ENCODE measurements at regions not wholly inside any gene's neighbourhood (a gene's known extent, or its start where the extent isn't known, plus 50 kb on each side); places are given as distances from the start of the nearest gene placed in this dataset.
A peak's percentile ranks its signal among the peaks of the same experiment; 100 is the strongest.

GRCh38 chr1:65524931-65525265 is 104.4 kb downstream of the LEPR start (continued):
- TF ChIP-seq REST (IDR thresholded peaks at IDR 0.05; ENCODE audit: unreplicated experiment), result no peak
- no peak for TF ChIP-seq JUNB (IDR thresholded peaks at IDR 0.05; ENCODE audit: unreplicated experiment)
- TF ChIP-seq STAT1 (IDR thresholded peaks at IDR 0.05; ENCODE audit: unreplicated experiment), result no peak
- no peak for TF ChIP-seq POLR2AphosphoS5 (IDR thresholded peaks at IDR 0.05; ENCODE audit: low read depth)
- no peak for TF ChIP-seq NANOG (IDR thresholded peaks at IDR 0.05; ENCODE audit: borderline replicate concordance)
- no peak for TF ChIP-seq ETS1 (IDR thresholded peaks at IDR 0.05)
- TF ChIP-seq ZNF331 (CRISPR knock-in tag; IDR thresholded peaks at IDR 0.05; ENCODE audit: low read depth), result no peak
- no peak for TF ChIP-seq EZH2 (IDR thresholded peaks at IDR 0.05; ENCODE audit: low read depth, unreplicated experiment)
- TF ChIP-seq EZH2phosphoT487 (IDR thresholded peaks at IDR 0.05; ENCODE audit: unreplicated experiment), result no peak
- TF ChIP-seq CREB1 (CRISPR knock-in tag; IDR thresholded peaks at IDR 0.05; ENCODE audit: low read depth), result no peak

GRCh38 chr1:65525266-65526048 is 105.0 kb downstream of the LEPR start:
- H3K4me3 Mint-ChIP-seq, result peak overlapping the region; percentile 75
- Histone ChIP-seq H4K20me1 (replicated peaks; ENCODE audit: insufficient read depth) (no peaks in the 10 kb centered on the region), H3K9me2 (ENCODE audit: insufficient read depth) (no peaks in the 10 kb centered on the region), H2AFZ (peak overlapping the region; percentile 48), H3K36me3 (ENCODE audit: insufficient read depth) (no peaks in the 10 kb centered on the region), H3K27ac (ENCODE audit: low read depth) (no peak overlapping the region), H3F3A (replicated peaks; ENCODE audit: low read depth) (no peaks in the 10 kb centered on the region; the same call in 1 of the 2 replicates), H3K4me2 (peak overlapping the region; percentile 81), H3K79me2 (replicated peaks; ENCODE audit: insufficient read depth) (no peaks in the 10 kb centered on the region), H3K4me1 (ENCODE audit: insufficient read depth) (0 out of 2 replicates have a peak, but pooled peaks cover 7% of the 10 kb centered on the region), H3K27me3 (ENCODE audit: insufficient read depth) (peaks cover 44% of the 10 kb centered on the region), H3K4me3 (peak overlapping the region; percentile 73)
- peak; percentile 85 for ATAC-seq
- DNase-seq (ENCODE audit: low spot score), result peak; percentile 45
- no peaks in the 10 kb centered on the region for H3K36me3 Mint-ChIP-seq (ENCODE audit: low read depth)
- peaks cover 17% of the 10 kb centered on the region for H3K27me3 Mint-ChIP-seq (ENCODE audit: insufficient read depth, low read depth, poor library complexity)
- no peak overlapping the region for H3K27ac Mint-ChIP-seq
- peaks cover 4% of the 10 kb centered on the region; the same call in 2 of the 3 replicates for H3K4me1 Mint-ChIP-seq
- H3K9me3 Mint-ChIP-seq, result no peaks in the 10 kb centered on the region; the same call in 2 of the 3 replicates
- peak; percentile 43 for TF ChIP-seq EZH2 (IDR thresholded peaks at IDR 0.05; ENCODE audit: low read depth, unreplicated experiment)
- no peak for TF ChIP-seq ZNF462 (CRISPR knock-in tag; IDR thresholded peaks at IDR 0.05)
- TF ChIP-seq POLR2AphosphoS5 (IDR thresholded peaks at IDR 0.05; ENCODE audit: low read depth), result no peak
